NCI-H69 (cell line): ENCODE measurements at regions not wholly inside any gene's neighbourhood (a gene's known extent, or its start where the extent isn't known, plus 50 kb on each side); places are given as distances from the start of the nearest gene placed in this dataset.
A peak's percentile ranks its signal among the peaks of the same experiment; 100 is the strongest.

Experiments used
- DNase-seq: peaks from one replicate; lab custom pipeline; 2025; lab: John Stamatoyannopoulos, UW

DNA sequence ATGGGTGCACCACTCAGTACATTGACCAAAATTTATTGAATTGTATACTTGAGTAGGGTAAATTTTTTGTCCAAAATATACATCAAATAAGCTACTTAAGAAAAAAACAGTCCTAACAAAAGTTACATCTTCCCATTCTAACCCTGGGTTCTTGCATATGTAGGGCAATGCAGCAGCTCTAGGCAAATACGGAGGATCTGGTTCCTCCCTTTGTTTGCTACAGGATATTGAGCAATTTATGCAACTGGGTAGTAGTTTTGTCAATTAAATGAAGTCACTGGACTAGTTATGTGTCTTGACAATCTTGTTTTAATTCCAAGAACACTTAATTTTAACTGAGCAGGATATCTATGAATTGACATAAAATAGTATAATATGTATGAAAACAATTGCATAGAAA is 1507.2 kb upstream of the PIK3C3 start:
- peak; percentile 14 for DNase-seq

DNA sequence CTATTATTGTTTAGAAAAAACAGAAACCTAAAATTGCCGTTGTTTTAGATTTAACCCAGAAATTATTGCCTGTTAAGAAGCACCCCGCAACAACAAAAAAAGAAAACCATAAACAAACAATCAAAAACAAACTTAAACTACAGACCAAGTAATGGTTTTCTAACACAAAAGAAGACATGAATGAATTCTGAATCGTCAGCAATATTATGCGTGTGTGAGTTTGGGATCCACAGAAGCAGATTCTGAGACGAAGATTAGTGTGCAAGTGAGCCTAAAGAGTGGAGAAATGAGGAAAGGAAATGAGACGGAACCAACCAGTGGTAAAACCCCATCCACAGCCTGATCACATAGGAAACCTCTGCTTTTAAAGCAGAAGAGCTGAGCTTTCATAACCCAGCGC is 1514.9 kb upstream of the PIK3C3 start:
- DNase-seq = no peak

DNA sequence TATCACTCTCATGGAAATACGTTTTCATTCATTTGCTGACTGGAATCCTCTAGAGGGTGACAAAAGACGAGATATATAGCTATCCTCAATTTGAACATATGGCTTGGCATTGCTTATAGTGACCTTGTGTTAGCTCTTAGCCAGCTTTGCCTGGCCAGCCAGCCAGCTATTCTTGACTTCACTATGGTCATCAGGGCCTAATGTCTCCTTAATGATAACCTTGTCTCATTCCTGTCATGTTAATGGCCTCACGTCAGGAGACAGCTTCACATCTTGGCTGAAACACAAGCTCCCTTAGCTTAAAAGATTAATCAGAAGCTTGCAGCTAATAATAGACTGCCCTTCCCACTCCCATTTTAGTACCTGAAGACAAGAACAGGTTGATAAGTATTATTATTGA is 1517.5 kb upstream of the PIK3C3 start:
- DNase-seq = no peak

DNA sequence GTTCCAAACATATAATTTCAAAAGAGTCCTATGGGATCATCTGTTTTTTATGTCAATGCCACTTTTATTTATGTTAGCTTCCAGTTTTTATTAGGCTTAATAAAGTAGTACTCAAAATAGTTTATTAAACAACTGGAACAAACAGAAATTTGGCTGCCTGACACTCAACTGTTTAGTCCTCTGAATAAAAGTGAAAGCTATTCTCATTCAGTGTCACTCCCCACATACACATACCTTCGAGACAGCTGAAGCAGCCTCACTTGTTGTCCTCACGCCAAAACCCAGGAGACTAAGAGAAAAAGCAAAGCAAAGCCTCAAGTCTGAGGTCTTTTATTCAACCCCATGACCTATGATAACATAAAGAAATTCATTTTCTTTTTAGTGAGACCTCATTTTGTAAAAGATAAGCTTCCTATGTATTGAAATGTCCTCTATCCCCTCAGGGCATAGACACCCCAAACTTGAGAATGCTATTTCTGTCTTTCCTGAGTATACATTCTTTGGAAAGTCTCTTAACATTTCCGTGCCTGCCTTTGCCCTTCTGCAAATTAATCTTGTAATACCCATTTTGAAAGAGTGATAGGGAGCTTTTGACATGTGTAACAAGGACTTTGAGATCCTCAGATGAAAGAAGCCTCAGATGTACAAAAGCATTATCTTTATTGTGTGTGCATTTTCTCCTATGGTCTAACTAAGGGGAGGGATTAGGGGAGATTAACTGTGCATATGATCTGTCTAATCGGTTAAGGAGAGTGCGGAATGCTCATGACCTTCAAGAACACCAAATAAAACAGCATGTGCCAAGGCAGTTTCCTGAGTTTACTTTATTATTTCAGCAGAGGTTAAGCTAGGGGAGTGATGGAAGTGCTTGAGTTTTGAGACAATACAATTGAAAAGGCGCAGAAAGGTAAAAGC is 1523.7 kb upstream of the PIK3C3 start:
- DNase-seq = no peak

DNA sequence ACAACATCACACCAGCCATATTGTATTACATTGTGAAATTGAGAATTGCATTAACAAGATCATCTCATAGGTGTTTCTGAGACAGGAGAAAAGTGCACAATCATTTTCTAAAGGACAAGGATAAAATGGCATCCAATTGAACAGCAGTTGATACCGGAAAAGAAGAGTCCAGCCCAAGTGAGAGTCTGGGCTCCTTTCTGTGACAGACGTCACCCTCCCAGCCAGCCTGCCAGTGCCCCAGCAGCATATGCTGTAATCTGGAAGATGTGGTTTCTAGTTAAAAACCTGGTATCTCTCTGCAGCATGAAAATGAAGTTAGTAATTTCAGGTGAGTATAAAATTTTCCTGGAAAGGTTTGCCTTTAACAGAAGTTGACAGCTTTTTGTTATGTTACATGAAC is 1531.7 kb upstream of the PIK3C3 start:
- DNase-seq = no peak

DNA sequence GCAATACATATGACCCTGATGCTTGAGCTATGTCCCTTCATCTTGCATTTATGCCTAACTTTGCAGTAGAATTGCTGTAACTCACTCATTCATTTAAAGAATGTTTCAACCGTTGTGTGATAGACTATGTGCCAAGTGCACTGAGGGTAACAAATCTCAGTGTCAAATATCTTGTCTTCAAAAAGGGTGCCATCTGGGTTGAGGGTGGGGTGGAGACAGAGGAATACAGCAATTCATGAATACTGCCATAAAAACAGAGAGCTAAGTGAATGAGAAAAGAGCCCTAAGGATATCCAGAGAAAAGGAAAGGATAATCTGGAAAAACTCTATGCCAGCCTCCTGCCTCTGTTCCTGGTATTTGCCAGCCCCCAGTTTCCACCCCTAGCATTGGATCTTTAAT is 1534.4 kb upstream of the PIK3C3 start:
- no peak for DNase-seq

DNA sequence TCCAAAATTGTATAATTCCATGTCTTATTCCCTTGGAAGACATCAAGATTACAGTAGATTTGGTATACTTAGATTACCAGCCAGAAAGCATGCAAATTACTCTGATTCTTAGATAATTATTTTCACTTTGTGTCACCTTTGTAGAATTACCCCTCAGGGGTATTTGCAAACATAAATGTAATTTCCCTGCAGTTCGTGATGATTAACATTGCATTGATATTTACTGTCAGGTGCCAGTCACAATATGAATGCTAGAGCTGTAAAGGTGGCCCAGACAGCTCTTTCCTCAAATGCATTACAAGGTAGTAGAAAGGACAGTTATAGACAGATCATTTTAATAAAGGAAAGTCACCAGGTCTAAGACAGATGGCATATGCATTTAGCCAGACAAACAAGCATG is 1537.5 kb upstream of the PIK3C3 start:
- no peak for DNase-seq

DNA sequence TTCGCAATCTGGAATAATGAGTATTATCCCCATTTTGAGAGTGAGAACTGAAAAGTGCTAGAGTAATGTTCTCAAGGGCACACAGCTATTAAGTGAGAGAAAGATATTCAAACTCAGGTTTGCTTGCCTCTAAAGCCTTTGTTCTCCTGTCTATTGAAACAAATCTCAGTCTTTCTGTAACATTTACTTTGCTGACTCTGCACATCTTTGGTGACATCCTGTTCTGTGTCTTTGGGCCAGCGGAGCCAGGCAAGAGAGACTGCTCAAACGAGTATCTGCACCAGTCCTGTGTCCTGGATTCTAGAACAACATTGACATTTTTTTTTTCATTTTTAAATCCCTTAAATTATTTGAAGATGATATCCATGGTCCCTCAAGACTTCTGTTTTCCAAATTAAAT is 1539.2 kb upstream of the PIK3C3 start:
- no peak for DNase-seq

DNA sequence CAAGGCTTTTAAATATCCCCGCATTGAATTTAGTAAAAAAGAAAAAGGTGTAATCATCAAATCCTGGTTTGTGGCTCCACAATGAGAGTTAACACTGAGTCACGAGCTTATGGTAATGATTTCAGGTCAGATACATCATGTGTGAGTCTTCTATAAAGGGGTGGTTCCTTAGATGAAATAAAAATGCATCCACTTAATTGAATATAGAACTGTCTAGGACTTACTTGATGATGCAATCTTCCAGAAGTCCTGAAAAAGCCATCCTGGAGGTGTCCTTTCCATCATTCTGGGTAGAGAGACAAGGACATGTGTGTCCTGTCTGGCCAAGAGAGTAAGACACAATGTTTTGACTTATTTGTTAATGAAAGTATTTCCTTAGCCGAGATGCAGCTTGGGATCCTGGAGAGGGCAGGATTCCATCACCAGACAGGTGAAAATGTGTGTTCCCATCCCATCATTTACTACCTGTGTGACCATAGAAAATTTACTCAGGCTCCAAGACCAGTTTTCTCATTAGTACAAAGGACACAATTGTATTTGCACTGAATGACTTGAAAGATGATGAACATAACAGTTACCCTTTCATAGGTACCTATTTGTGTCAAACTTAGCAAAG is 1539.8 kb upstream of the PIK3C3 start:
- peak; percentile 13 for DNase-seq

DNA sequence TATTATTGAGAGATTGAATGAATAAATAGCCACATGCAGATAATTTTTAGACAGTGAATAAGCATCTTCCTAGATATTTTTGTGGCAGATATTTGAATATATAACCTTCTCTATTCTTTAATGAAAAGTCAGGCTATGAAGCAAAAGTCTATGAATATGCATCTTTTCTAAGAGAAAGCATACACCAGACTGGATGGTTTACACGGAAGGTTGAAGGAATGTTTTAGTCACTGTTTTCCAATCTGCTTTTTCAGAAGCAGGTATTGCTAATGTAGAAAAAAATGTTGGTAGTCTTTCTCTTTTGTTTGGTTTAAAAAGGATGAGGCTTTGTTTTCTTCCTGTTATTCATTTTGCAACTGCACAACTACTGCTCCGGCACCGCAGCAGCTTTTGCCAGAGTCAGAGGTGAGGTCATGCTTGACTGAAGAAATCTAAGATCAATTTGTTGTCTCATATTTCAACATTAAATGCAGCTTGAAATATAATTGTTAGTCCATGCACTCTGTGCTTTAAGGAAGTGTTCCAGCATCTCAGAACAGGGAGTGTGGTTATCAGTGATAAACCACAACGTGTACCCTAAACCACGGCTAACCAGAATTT is 1540.8 kb upstream of the PIK3C3 start:
- DNase-seq = peak; percentile 25

DNA sequence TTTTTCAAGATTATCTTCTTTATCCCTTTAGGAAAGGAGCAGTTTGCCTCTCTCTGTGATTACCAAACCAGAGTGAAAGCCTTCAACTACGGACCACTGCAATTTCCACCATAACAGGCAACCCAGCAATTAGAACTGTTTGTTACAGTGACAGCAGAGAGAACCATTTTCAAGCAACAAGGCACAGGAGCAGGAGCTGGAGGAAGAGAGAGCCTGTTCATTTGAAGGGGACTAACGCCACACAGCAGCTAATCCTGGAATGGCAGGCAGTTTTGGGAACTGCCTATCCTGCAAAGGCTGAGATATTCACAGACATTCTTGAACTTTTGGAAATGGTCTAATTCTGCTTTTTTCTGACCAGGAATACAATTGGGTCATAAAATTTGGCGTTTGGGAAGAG is 1541.9 kb upstream of the PIK3C3 start:
- peak; percentile 80 for DNase-seq

DNA sequence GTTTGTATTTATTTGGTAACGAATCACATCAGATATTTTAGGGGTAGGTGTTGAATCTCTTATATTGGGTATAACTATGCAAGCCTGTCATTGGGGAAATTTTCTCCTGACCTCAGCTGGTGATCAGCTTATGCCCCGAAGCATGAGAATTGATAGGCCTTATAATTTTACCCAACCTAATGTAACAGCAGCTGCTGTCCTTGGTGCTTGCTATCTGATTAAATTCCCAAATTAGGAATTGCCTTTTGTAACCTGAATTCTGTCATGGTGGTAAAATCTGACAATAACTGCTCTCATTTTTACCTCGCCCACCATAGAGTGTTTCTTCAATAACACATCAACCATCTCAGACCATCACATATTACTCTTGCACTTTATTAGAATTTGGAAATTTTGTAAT is 1542.6 kb upstream of the PIK3C3 start:
- DNase-seq = no peak

DNA sequence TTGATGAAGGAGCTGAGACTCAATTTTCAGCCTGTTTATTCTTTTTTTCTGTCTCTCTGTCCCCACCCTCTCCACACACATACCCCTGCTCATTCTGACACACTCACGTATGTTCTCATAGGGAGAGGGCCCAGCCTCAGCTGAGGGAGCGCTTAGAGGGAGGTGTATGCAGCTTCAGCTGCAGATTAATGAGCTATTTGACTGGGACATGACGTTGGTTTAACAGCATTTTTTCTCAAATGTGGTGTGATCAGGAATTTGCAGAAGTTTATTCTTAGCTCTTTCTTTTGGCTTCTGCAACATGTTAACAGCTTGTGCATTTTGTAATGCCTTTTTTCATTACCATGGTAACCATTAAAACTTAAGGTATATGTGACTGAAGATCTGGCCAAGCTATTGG is 1547.1 kb upstream of the PIK3C3 start:
- DNase-seq = no peak

DNA sequence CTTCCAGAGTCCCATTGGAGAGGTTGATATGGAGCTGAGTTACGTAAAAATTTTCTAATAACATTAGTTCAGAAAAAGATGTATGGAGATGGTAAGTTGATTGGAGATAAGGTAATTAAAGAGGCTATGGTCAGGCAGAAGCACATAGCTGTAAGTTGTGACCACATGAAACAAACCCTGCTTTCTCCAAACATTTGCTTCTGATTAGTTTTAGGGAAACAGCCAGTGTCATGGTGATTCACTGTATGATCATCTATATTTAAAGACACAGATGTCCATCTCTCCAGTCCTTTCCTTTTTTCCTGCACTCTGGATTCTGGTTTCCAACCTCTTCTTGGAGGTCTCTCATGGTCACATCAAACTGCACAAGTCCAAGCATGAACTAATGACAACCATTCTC is 1550.8 kb upstream of the PIK3C3 start:
- no peak for DNase-seq

DNA sequence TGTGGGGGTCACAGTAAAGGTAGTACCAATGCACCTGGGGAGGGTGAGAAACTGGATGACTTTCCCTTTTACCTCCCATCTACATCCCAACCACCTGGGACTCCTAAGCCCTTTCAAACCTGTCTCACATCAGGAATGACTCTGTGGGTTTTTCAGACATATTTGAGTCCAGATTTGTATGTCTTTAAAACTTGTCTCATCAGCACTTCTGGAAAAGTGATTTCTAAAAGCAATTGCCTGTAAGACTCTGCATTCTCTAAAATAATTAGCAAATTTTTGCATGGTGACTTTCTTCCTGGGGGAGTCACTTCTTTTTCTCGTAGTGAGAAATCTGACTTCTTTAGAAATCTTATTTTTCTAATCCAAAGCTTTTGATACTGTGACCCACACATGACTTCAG is 1553.0 kb upstream of the PIK3C3 start:
- DNase-seq = no peak

DNA sequence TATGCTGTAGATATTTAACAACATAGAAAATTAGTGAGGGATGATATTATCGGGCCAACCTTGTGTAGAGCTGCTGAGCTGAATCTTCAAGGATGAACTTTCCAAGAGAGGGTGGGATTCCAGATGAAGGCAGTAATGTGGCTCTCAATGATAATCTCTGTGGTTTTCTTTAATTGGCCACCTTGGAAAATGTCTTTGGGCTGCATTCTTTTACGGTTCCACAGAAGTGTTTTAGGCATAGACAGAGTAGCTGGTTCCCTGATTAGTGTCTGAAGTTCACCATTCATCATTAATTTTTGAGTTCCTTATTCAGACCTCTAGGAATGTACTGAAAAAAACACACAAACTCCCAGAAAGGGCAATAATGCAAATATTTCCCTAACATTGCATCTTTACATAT is 1566.9 kb upstream of the PIK3C3 start:
- no peak for DNase-seq

DNA sequence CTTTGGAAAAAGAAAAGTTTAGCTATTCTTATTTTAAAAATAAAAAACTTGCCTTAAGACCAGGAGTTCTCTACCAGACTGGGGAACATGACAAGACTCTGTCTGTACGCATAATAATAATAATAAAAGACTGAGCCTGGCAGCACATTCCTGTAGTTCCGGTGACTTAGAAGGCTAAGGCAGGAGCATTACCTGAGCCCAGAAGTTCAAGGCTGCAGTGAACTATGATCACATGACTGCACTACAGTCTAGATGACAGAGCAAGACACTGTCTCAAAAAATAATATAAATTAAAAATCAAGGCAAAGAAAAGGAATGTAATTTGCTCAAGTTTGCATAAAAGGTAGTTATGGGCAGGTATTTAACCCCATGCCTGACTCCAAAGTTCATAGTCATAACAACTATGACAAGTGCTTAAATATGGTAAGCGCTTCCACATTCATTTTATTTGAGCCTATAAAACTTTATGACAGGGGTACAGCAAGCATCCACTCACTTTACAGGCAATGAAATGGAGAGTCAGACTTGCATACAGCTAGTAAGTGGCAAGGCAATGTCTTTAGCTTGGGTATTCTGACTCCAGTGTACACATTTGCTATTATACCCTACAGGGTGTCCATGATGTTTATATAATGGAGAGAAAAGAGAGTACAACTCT is 1567.8 kb upstream of the PIK3C3 start:
- DNase-seq = no peak

DNA sequence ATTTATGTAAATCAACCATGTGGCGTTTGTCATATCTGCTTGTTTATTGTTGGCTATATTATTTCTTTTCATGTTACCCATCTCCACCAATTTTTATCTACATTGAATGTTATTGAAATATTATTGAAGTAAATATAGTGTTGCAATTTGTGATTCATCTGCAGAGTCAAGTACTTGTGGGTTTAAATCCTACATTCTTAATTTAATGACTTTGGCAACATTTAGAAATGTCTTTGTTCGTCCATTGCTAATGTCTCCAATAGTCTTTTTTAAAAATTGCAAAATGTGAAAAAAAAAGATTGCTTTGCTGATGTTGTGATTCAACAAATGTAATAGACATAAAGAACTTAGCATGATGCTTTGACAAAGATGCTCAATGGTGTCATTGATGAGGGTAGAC is 1572.8 kb upstream of the PIK3C3 start:
- no peak for DNase-seq

DNA sequence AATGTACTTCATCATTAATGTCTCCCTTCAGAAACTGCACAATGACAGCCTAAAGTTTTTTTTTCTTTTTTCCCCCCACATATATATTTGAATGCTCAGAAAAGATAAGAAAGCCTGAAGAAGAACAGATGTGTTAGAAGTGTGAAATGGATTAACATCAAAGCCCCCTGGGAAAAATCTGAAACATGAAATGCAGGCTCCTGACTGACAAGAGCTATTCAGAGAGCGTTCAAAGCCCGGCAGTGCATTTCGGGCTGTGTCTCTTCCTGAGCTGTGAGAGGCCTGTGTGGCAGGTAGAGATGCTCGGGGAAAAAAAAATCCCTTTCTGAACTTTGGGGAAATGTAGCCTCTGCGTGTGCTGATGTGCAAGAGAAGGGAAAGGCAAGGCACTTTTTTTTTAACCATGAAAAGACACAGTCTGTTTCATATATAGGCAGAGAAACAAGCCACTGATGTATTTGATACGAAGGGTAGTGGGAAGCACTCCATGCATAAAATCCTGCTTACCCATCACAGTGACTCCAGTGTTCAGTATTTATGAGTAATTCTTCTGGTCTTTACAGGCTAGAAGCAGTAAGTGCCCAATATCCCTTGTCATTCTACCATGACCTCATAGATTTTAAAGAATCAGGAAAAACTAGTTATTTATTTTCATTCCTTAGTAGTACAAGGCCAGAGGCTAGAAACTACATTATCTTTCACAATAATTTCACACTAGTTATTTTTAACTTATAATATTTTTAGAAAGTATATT is 1574.2 kb upstream of the PIK3C3 start:
- DNase-seq = no peak

DNA sequence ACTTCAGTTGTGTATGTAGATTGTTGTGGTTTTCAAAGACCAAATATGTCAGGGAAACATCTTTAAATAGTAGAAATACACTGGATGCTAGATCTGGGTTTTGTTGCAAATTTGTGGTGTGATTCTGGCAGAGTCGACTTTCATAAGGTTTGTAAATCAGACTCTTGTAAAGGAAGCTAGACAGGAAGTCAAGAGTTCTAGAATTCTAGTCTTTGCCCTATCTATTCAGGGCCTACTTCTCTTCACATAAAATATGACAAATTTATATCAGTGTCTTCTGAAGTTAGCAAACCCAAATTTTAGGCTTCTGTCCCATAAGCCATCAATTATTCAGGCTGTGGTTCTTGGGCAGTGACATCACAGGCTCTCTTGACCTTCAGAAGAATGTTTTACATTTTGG is 1579.2 kb upstream of the PIK3C3 start:
- DNase-seq = no peak

DNA sequence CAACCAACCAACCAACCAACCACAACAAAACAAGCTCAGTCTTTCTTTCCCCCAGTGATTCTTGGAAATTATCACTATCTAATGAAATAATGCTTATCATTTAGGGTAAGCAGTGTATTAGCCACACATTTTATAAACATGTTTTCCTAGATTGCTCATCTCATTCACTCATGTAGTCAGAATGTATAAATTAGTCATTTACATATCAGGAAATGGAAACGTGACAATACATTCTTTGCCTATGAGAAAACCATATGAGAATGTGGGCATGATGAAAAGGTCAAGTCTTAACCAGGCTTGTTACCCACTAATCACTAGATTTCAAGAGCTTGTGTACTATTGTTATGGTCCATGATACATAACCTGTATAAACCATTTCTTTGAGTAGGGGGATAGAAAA is 1583.4 kb upstream of the PIK3C3 start:
- no peak for DNase-seq

DNA sequence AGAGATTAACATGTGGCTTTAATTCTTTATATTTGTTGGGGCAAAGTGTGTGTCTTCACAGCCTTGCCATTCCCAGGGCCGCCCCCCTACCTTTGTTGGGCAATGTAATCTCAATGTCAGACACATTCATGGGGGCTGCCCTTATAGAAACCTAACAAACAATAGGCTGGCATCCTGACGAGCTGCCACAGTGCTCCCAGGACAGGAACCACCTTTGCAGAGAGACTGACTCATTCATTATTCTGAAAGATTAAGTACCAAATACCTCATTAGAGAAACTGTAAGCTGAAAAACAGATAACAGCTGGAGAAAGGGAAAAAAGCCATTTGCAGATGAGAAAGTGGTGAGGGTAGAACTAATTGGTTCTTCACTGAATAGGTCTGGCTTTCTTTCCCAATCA is 1587.5 kb upstream of the PIK3C3 start:
- DNase-seq = no peak
